Nucleus accumbens (tissue), 56 donors: ENCODE measurements at regions not wholly inside any gene's neighbourhood (a gene's known extent, or its start where the extent isn't known, plus 50 kb on each side); places are given as distances from the start of the nearest gene placed in this dataset.

Source experiments
- DNase-seq, 56 donors: peaks; one replicate each; lab custom pipeline; 2025; lab: John Stamatoyannopoulos, UW

DNA sequence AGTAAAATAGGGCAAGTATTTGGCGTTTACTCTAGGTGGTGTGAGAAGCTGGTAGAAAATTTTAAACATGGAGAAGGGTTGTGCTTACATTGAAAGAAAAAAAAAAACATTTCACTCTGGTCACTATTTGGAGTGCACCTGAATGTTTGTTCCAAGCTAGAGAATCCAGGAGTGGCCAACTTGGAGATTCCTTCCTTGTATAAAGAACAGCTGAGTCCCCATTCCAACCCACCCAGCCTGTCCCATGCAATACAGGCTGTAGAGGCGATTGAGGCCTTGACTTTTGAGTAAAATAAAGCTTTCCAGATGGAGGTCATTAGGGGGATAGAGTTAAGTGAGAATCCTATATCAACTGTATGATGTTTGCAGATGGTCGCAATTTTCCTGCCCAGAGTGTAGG lies 203.8 kb upstream of the SYT4 start:
- no peak for DNase-seq

DNA sequence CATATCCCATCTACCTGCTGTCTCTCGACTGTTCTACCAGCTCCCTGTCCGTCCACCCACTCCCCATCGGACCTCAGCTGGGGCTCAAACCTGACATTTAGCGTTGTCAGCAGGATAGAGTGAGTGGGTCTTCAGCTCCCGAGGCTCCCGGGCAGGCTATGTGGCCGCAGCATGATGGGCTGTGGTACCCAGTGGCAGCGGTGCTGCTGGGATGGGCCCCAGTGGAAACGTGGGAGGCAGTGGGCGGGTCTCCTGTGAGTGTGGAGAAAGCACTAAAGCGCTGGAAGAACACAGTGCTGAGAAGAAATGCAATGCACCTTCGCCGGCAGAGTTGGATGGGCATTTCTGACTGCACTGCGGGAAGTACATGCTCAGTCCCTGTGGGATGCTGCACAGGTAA lies 204.8 kb upstream of the SYT4 start:
- DNase-seq, result no peak

- DNase-seq, result no peak
These were observed 205.3 kb upstream of the SYT4 start for GRCh38 chr18:43482600-43482999.

GRCh38 chr18:43484710-43485109 lies 207.4 kb upstream of the SYT4 start:
- no peak for DNase-seq

DNA sequence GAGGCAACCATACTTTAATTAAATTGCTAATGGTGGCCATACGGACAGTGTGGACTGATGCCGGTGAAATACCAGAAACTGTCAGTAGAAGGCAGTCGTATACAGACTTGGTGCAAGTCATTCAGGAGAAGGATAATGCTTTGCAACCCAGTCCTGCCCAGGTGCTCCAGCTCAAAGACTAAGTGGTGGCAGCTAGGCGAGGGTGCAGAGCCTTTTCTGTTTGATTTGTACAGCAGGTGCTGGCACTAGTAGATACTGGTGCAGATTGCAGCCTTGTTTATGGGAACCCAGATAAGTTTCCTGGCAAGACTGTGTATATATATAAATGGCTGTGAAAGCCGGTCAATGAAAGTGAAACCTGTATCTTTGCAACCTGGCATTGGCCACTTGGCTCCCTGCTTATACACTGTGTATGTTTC lies 208.3 kb upstream of the SYT4 start:
- no peak for DNase-seq

- DNase-seq, result no peak
These were observed 209.2 kb upstream of the SYT4 start for GRCh38 chr18:43486462-43486861.

DNA sequence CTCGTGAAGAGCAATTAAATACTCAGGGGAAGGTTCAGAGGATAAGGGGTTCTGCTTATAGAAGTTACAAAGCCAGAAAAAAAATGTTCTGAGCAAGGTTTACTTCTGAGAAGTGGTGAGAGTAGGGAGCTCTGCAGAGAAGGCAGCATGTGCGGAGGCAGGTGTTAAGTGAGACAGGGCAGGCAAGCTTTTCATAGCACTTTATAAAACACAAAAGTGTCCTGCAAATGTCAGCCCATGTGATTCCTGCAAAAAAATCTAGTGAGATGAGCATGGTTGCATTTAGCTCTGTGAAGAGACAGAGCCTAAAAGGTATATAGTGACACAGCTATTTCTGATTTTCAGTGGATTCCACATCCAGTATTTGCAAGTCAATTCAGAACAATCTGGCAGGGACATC lies 223.8 kb upstream of the SYT4 start:
- no peak for DNase-seq

GRCh38 chr18:43506935-43507334 lies 229.6 kb upstream of the SYT4 start:
- DNase-seq, result no peak

DNA sequence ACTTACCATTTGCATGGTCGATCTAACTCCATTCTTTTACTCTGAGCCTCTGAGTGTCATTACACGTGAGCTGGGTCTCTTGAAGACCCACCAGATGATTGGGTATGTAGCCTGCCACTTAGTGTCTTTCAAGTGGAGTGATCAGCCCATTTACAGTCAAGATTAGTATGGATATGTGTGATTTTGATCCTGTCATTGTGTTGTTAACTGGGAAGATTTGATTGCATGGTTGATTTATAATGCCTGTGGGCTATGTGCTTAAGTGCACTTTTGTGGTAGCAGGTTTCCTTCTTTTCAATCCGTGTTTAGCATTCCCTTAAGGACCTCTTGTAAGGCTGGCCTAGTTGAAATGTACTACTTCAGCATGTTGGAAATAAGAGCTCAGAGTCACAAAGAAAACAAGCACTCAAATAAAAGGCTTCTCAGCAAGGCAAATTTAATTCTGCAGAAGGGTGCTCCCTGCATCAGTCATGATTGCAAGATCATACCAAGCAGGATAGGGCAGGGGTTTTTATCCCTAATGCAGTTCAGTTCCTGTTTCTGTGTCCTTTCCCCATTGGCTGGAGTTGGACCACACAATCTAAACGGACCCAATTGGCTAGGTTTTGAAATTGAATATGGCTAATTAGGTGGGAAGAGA lies 230.7 kb upstream of the SYT4 start:
- no peak for DNase-seq

- no peak for DNase-seq
These were observed 237.5 kb upstream of the SYT4 start for GRCh38 chr18:43514747-43515146.

GRCh38 chr18:43515481-43515880 lies 238.2 kb upstream of the SYT4 start:
- no peak for DNase-seq

DNA sequence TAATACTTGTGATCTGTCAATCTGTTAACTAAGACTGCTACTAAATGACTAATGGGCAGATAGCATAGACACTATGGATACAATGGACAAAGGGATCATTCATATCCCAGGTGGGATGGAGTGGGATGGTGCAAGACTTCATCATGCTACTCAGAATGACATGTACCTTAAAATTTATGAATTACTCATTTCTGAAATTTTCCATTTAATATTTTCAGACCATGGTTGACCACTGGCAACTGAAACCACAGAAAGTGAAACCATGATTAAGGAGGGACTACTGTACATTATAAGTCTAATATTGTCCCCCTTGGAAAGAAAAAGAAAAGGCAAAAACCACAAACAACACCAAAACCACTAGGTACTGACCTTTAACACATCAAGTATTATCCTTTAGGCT lies 247.0 kb upstream of the SYT4 start:
- DNase-seq, result no peak

- DNase-seq, result no peak
These were observed 247.9 kb upstream of the SYT4 start for GRCh38 chr18:43525169-43525568.

GRCh38 chr18:43526426-43527145 lies 249.3 kb upstream of the SYT4 start:
- no peak for DNase-seq

GRCh38 chr18:43531438-43531837 lies 254.1 kb upstream of the SYT4 start:
- no peak for DNase-seq

GRCh38 chr18:43533371-43533770 lies 256.1 kb upstream of the SYT4 start:
- DNase-seq, result no peak

GRCh38 chr18:43534511-43534910 lies 257.2 kb upstream of the SYT4 start:
- DNase-seq, result no peak

DNA sequence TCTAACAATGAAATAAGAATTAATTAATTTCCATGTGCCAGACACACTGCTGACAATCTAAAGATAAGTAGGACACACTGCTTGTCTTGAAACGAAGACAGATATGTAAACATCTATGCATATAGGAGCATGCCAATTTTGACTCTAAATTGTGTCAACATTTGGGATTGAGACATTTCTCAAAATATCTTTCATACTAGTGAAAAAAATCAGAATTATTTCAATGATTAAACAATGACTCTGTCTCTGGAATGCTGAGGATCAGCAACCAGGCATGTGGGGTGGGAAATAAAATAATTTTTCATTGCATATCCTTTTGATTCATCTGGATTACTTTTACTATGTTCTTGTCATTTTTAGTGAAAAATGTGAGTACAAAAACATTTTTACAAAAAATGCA lies 262.6 kb upstream of the SYT4 start:
- DNase-seq, result no peak

DNA sequence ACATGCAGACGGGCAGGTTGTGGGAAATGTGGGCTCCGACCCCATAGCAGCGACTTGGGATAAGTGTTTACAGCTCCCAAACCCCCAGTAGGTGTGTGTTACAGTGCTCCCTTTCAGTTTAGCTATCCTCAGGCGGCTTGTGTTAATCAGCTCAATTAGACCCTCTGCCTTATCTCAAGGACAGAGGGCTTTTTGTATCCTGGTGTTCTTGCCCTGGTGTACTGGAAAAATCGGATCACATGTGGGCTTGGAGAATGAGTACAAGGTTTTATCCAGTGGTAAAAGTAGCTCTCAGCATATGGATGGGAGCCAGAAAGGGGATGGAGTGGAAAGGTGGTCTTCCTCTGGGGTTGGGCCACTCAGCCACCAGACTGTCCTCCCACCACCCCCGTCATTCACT lies 264.7 kb upstream of the SYT4 start:
- no peak for DNase-seq

DNA sequence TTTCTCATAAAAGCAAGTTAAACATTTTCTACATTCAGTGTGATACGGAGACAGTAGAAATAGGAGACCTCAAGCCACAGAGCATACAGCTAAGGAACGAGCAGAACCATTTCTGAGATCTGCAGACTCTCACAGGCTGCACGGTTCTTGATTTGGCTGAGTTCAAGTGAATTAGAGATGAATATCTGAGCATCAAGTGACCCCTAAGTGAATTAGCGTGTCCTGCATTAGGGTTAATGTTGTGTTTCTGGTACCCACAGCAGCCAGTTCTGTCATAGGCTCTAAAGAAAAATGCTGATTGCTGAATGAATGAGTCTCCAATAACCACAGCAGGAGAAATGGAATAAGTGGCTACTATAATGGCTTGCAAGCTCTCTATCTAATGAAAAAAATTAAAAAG lies 265.9 kb upstream of the SYT4 start:
- no peak for DNase-seq

DNA sequence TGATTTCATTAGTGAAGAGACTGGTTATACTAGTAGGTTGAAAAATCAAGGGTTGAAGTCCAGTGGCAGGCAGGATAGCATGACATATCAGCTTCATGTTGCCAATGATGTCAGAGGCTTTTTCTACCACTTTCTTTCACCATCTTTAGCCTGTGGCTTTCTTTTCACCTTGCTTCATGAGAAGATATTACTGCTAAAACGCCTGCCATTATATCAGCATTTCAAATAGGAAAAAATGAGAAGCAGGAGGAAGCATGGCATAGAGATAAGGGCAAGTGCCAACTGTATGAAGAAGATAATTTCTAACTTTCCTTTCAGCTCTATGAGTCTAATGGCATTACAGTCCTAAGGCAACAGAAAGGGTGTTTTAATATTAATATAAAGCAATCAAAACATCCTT lies 270.2 kb upstream of the SYT4 start:
- DNase-seq, result no peak

DNA sequence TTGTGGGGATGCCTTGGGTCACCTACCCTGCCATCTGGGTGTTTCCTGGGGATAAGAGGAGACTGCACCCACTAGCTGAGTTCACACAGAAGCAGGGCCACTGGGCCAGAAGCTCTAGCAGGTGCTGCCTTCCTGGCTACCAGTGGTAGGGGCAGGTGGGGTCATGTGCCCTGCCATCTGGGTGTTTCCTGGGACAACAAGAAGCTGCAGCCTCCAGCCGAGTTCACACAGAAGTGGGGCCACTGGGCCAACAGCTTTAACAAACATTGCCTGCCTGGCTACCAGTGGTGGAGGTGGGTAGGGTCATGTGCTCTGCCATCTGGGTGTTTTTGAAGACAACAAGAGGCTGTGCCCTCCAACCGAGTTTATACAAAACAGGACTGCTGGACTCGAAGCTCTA lies 282.2 kb upstream of the SYT4 start:
- DNase-seq, result no peak

GRCh38 chr18:43563780-43564179 lies 286.5 kb upstream of the SYT4 start:
- peak in 6 of 56 donors; percentile 1 to 57 (median 8) for DNase-seq
